NCI-H2029 treated with DMSO at 0.1 percent for 48 hours (cell line): ENCODE measurements at regions not wholly inside any gene's neighbourhood (a gene's known extent, or its start where the extent isn't known, plus 50 kb on each side); places are given as distances from the start of the nearest gene placed in this dataset.
"Not testable (repeated sequence)": the region's sequence is repeated elsewhere in the genome, so short reads cannot be mapped to it uniquely, and the experiment has no call there.

Experiments used
- DNase-seq: peaks from one replicate; lab custom pipeline; 2025; lab: John Stamatoyannopoulos, UW

GRCh38 chr1:116185161-116185701 lies 74.0 kb downstream of the MAB21L3 start:
- no peak for DNase-seq

DNA sequence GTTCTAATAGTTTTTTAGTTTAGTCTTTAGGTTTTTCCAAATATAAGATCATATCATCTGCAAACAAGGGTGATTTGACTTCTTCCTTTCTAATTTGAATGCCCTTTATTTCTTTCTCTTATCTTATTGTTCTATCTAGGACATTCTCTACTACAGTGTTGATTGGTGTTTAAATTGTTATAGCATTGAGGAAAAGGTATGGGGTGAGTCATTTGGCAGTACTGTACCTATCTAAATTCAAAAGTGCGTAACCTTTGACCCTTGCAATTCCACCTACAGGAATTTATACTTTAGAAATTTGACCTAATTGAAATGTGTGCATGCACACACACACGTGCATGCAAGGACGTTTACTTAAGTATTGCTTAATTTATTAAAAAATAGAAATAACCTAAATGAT lies 78.3 kb downstream of the MAB21L3 start:
- no peak for DNase-seq

DNA sequence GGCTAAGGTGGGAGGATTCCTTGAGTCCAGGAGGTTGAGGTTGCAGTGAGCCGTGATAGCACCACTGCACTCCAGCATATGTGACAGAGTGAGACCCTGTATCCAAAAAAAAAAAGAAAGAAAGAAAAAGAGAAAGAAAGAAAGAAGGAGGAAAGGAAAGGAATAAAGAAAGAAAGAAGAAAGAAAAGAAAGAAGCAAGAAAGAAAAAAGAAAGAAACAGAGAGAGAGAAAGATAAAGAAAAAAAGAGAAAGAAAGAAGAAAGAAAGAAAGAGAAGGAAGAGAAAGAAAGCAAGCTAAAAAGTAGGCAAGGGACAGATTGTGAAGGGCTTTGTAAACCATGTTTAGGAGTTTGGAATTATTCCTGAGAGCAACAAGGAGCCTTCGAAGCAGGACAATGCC lies 80.1 kb downstream of the MAB21L3 start:
- DNase-seq = no peak

DNA sequence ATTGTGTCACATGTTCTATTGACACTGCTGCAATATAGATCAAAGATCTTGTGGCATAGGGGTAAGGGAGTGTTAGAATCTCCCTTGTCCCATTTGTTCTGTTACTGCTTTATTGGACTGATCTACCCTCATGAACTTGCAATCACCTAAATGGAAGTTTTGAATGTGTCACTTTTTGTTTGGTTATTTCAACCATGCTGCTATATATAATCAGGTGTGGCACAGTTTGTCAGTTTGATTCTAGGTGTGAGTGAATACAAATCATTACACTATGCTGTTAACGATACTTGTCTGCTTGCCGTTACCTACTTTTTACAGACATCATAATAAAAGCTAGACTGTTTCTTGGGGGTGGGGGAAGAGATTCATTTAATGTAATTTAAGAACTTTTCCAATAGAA lies 82.6 kb downstream of the MAB21L3 start:
- DNase-seq = no peak

DNA sequence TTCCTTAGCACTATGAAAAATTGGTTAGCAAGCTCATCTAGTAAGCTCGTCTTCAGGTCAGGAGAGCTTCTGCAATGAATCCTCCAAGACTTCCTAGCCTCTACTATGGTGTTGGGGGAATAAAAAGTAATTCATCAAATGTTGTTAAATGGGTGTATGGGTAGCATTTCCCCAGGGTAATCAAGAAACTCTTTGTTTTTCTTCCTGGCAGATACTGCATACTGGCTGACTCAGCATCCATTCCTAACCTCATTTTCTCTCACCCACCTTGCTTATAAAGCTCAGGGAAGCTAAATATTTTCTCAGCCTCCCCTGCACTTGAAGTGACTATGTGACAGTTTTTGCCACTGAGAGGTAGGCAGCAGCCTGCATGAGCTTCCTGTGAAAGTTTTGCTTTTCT lies 83.4 kb downstream of the MAB21L3 start:
- DNase-seq = no peak

DNA sequence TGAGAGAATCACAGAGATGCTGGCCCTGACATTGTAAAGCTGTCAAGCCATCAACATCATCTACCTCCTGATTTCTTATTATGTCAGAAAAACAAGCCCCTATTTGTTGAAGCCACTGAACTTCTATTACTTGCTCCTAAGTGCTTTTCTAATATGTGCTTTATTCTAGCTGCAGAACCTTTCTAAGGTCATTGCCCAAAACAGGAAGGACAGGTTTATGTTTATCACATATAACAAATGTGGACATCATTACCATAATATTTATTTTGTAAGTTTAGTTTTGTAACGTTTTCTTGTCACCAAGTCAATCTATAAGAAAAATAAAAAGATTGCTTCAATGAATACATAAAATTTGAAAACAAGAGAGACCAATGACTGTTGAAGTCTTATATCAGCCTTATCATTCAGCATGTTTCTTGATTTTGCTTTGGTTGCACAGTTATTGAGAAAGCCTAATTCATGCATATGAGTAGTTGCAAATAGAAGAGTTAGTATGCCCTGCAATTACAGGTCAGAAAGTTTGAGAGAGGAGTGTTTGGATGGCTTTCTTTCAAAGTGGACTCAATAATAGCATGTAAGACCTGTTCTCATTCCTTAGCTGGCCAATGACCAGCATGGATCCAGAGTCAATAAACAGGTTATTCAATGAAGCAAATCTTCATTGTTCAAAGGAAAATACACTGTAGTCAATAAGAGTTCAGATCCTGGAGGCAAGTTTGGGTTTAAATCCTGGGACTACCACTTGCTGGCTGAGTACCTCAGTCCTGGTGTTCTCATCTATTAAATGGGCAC lies 84.1 kb downstream of the MAB21L3 start:
- no peak for DNase-seq

- DNase-seq = not testable (repeated sequence)
These were observed 89.1 kb downstream of the MAB21L3 start for GRCh38 chr1:116200343-116200742.

DNA sequence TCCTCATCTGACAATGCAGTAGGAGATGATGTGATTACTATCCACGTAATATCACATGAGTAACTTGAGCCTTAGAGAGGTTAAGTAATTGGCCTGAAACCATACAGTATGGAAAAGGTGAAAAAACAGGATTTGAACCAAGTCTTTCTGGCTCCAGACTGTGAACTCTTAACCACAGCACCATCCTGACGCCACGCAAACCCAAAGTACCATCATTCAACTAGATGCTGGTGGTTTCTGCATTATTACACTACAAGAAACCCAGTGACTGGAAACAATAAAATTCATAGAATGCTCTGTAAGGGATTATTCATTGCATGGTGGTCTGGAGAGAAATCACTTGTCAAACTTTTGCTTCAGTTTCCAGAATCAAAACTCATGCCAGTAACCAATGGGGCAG lies 90.7 kb downstream of the MAB21L3 start:
- DNase-seq = no peak

- DNase-seq = peak; percentile 64
These were observed 92.1 kb downstream of the MAB21L3 start for GRCh38 chr1:116203181-116203723.

DNA sequence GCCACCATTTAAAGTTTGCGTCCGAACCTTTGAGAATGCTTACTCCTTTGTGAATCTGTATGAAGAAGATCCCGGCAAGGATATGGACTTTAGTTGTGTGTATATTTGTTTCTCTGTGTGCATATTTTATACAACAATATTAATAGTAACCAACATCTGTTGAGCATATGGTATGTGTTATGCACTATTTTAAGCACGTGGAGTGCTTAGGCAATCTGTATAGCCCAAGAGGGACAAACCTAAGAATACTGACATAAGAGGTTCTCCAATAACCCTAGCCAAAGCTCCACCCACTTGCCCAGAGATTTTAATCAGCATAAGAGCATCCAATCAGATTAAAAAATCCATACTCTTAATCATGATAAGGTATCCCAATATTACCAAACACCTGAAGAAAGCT lies 92.7 kb downstream of the MAB21L3 start:
- DNase-seq = no peak

- no peak for DNase-seq
These were observed 94.9 kb downstream of the MAB21L3 start for GRCh38 chr1:116205941-116206679.

DNA sequence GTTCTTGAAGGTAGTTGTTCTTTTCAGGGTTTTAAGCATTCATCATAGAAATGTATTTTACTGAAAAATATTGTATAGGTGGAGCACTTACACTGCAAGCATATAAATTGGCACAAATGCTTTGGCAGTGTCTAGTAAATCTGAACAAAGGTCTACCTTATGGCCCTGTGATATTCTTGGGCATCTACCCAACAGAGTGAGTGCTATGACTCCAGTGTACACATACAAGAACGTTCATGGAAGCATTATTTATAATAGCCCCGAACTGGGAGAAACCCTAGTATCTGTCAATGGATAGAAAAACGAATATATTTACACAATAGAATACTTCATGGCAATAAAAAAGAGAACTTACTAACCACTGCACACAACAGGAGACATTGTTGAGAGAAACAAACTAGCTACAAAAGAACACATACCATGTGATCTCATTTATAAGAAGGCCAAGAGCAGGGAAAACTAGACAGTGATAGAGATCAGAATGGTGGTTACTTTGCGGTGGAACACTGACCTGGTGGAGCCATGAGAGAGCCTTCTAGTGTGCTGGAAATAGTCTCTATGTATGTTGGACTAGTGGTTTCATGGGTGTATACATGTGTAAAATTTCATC lies 96.0 kb downstream of the MAB21L3 start:
- DNase-seq = peak; percentile 72

DNA sequence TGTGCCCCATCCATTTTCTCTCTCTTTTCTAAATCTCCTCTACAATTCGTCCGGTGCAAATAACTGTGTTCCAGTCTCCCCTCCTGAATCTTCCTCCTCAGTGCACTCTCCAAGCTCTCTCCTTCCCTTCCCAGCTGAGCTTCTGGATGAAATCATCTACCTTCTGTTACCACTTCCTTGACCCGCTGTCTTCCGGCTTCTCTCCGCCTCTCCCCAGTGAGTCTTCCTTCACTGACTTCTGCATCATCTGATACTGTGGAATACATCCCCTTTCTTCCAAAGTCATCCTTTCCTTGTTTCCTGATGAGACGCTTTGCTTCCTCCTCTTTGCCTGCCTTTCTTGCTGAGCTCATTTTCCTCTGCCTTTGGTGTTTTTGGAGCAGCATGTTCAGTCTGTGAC lies 96.9 kb downstream of the MAB21L3 start:
- DNase-seq = no peak

DNA sequence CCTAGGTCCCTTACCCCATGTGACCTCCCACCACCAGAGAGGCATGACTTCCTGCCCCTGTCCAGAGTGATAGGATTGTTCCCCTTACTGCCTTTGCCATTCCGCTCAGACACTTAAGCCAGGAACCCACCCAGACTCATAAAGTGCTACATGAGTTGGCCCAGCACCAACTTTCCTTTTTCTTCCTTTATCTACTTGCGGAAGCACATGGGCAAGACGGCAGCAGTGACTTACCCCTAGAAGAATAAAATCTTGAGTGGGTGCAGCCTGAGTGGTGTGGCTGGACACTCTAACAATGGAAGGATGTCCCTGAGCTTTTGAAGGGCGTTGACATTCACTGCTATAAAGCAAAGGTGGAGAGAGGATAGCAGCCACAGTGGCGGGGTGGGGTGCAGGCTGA lies 100.1 kb downstream of the MAB21L3 start:
- no peak for DNase-seq

DNA sequence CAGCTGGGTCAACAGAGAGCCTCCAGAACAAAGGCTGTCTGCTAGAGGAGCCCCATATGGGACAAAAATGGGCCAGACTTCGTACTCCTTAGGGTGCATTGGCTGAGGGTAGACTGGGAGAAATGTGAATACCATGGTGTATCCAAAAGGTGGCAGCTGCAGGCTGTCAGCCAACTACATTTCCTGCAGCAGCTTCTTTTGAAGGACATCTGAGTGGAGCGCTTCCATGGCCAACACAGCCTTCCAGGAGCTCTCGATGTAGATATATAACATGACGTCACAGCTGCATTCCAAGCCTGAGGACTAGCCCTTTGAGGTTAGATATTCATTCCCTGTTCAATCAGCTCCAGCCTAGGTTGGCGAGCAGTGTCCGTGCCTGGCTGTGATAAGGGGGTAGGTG lies 107.7 kb downstream of the MAB21L3 start:
- DNase-seq = peak; percentile 67

DNA sequence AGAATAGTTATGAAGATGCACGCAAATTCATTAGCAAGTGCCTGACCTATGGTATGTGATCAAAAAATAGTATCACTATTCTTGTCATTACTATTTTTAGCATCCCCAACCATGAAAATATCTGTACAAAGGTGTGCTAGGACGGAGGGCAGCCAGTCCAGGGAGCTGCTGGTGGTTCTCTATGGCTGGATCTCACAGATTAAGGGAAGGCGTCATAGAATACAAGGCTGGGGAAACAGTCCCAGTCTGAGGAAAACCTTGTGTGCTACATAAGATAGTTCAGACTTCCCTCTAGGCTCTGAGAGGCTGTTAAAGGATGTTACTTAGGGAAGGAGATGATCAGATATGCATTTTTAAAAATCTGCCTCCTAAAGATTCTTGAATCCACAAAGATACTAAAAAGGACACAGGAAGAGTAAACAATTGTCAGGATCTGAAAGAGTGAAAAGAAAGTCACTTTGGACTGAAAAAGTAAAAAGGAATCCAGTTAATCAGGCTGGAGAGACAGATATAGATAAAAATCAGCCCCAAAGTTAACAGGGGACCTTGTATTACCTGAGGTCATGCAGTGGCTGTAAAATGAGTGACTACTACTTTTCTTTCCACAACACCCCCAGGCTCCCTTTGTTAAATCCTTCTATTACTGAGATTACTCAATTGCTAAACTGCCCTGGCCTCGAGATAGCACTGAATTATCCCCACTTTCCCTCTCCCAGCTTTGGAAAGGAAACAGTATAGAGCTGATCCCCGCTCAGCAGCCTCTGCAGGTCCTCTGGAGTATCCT lies 108.6 kb downstream of the MAB21L3 start:
- no peak for DNase-seq

DNA sequence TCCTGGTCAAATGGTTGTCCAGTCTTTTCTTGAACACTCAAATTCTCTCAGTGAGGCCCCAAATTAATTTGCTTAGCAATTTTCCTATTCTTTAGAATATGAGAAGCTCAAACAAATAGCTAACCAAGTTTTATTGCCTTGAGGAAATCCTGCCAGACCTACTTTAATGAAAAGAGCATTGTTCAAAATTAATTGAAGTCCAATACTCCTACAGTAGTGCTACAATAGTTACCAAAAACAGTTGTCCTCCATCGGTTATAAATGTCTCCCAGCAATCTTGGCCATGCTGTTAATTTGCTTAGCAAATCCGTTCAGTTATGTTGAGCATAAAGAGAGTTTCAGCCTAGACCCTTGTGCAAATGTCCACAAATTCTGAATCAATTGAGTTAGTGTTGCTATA lies 112.9 kb downstream of the MAB21L3 start:
- DNase-seq = no peak

DNA sequence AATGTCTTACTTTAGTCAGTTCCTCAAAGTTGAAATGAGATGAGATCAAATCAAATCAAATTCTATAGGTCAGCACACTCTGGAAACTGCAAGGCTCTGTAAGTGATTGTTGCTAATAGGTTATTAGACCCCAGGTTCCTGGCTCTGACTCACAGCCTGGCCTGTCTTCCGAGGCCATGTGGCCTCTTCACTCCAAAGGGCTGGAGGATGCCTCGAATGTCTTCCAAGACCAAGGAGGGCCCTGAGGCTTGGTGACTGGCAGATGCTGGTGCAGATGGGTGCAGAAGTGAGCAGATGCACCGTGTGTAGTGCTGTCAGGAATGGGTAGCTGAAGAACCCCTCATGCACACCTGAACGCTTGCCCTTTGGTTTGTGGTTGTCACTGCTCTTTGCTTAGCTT lies 113.4 kb downstream of the MAB21L3 start:
- DNase-seq = no peak

GRCh38 chr1:116226017-116226416 lies 114.8 kb downstream of the MAB21L3 start:
- DNase-seq = no peak

DNA sequence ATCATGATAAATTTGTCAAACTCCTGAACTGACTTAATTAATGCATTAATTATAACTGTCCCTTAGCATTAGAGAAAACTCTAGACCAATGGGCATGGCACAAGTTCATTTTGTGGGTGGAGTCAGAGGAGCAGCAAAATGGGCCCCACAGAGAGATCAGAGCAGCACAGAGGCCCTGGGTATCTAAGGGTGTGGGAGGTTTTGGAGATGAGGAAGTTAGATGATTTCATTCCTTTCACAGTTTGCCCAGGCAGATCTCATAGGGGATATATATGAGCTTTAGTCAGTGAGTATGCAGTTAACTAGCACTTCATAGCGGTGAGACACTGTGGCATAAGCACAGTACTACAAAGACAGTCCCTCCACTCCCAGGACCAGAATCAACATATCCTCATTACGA lies 117.3 kb downstream of the MAB21L3 start:
- no peak for DNase-seq

GRCh38 chr1:116230712-116231111 lies 119.5 kb downstream of the MAB21L3 start:
- DNase-seq = no peak

DNA sequence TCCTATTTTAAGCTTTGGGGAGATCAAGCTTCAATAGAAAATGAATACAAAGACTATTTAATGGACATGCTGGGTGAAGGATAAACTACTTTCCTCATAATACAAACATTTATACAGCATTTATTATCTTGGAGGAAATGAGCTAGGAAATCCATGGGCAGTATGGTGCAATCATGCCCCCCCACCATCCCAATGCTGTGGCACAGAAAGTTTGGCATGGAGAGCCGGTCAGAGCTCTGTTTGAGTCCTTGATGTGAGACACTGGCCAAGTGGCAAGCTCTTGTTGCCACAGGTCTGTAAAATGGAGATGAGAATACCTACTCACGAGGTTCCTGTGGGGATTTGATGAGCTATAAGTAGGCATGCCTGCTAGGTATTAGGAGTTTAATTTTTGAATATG lies 120.6 kb downstream of the MAB21L3 start:
- DNase-seq = no peak
